ENCODE measurements at regions not wholly inside any gene's neighbourhood (a gene's known extent, or its start where the extent isn't known, plus 50 kb on each side); places are given as distances from the start of the nearest gene placed in this dataset.

GRCh38 chr18:45137087-45137419 is 456.4 kb downstream of the SETBP1 start:
- H3K4me1 Mint-ChIP-seq, result no peaks in the 10 kb centered on the region

GRCh38 chr18:45139478-45139877 is 458.8 kb downstream of the SETBP1 start:
- Mint-ChIP-seq H3K27ac (no peak overlapping the region), H3K36me3 (ENCODE audit: low read depth) (peaks cover 4% of the 10 kb centered on the region), H3K9me3 (peaks cover 20% of the 10 kb centered on the region), H3K4me3 (no peak overlapping the region), H3K4me1 (no peaks in the 10 kb centered on the region), H3K27me3 (ENCODE audit: low read depth) (no peaks in the 10 kb centered on the region)
- no peak for TF ChIP-seq CTCF (IDR thresholded peaks at IDR 0.05; ENCODE audit: unreplicated experiment in 3 of 3)

More at GRCh38 chr18:45137087-45137419, 456.4 kb downstream of the SETBP1 start:
- no peak overlapping the region for H3K27ac Mint-ChIP-seq
- H3K4me3 Mint-ChIP-seq, result no peak overlapping the region
- no peaks in the 10 kb centered on the region for H3K27me3 Mint-ChIP-seq (ENCODE audit: low read depth)
- no peak for TF ChIP-seq CTCF (IDR thresholded peaks at IDR 0.05; ENCODE audit: unreplicated experiment in 3 of 3)
- H3K9me3 Mint-ChIP-seq, result peaks cover 14% of the 10 kb centered on the region
- H3K36me3 Mint-ChIP-seq (ENCODE audit: low read depth), result peaks cover 4% of the 10 kb centered on the region

GRCh38 chr18:45142868-45143267 is 462.2 kb downstream of the SETBP1 start:
- Mint-ChIP-seq H3K4me3 (no peak overlapping the region), H3K27me3 (ENCODE audit: low read depth) (no peaks in the 10 kb centered on the region), H3K36me3 (ENCODE audit: low read depth) (peaks cover 4% of the 10 kb centered on the region), H3K9me3 (peaks cover 20% of the 10 kb centered on the region), H3K4me1 (no peaks in the 10 kb centered on the region), H3K27ac (no peak overlapping the region)
- TF ChIP-seq CTCF (IDR thresholded peaks at IDR 0.05; ENCODE audit: unreplicated experiment in 3 of 3), result no peak

GRCh38 chr18:45149712-45150111 is 465.6 kb upstream of the SLC14A2 start:
- no peak overlapping the region for H3K4me3 Mint-ChIP-seq
- H3K27ac Mint-ChIP-seq, result no peak overlapping the region
- TF ChIP-seq CTCF (IDR thresholded peaks at IDR 0.05; ENCODE audit: unreplicated experiment in 3 of 3), result no peak
- H3K9me3 Mint-ChIP-seq, result no peaks in the 10 kb centered on the region
- H3K36me3 Mint-ChIP-seq (ENCODE audit: low read depth), result no peaks in the 10 kb centered on the region
- no peaks in the 10 kb centered on the region for H3K27me3 Mint-ChIP-seq (ENCODE audit: low read depth)
- H3K4me1 Mint-ChIP-seq, result peaks cover 5% of the 10 kb centered on the region

- Mint-ChIP-seq H3K27me3 (ENCODE audit: low read depth) (no peaks in the 10 kb centered on the region), H3K36me3 (ENCODE audit: low read depth) (no peaks in the 10 kb centered on the region), H3K27ac (no peak overlapping the region), H3K4me1 (peaks cover 6% of the 10 kb centered on the region), H3K4me3 (no peak overlapping the region), H3K9me3 (no peaks in the 10 kb centered on the region)
- no peak for TF ChIP-seq CTCF (IDR thresholded peaks at IDR 0.05; ENCODE audit: unreplicated experiment in 3 of 3)
Measured at GRCh38 chr18:45151645-45152044, 463.6 kb upstream of the SLC14A2 start.

- H3K27ac Mint-ChIP-seq, result no peak overlapping the region
- no peaks in the 10 kb centered on the region for H3K36me3 Mint-ChIP-seq (ENCODE audit: low read depth)
- H3K4me3 Mint-ChIP-seq, result no peak overlapping the region
- TF ChIP-seq CTCF (IDR thresholded peaks at IDR 0.05; ENCODE audit: unreplicated experiment in 3 of 3), result no peak
- H3K27me3 Mint-ChIP-seq (ENCODE audit: low read depth), result no peaks in the 10 kb centered on the region
- peaks cover 7% of the 10 kb centered on the region for H3K4me1 Mint-ChIP-seq
- no peaks in the 10 kb centered on the region for H3K9me3 Mint-ChIP-seq
Measured at GRCh38 chr18:45155526-45155925, 459.8 kb upstream of the SLC14A2 start.

Data from nephron (organoid).